ENCODE measurements at regions not wholly inside any gene's neighbourhood (a gene's known extent, or its start where the extent isn't known, plus 50 kb on each side); places are given as distances from the start of the nearest gene placed in this dataset.

DNA sequence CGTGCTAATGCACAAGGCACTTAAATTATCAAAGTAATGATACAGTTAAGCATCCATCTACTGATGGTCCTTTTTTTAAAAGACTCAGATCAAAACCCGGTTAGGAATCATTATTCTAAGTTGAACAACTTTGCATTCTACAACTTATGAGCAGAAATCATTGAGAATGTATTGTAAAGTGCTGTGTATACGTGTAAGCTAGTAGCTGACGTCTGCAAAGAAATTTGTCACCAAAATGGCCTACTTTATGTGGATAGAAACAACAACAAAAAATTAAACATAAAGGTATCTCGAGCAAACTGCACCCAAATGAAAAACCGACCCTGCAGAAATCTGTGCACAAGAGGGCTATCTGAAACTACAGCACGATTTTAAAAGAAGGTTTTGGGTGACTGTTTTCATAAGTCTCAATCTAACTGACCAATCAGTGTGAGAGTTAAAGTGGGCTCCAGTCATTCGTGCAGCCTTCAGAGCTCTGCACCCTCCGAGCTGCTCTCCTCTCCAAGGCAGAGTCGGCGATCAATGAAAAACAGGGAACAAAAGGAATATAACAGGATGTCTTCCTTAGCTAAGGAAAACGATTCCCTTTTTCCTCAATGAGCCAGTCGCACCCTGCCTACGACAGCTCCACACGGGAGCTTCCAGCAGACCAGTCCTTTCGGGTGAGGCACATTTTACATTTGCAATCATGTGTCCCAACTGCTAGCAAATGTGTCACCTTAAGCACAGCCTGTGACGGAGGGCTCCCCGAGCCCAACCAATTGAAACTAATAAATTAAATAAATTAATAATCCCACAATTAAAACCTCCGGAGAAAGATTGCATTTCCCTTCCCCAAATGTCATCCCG lies 200.7 kb upstream of the FOXN3 start:
- TF ChIP-seq CTCF (IDR thresholded peaks at IDR 0.05) (no peak), POLR2A (IDR thresholded peaks at IDR 0.05) (no peak)
- Histone ChIP-seq H3K27me3 (no peaks in the 10 kb centered on the region), H3K36me3 (no peaks in the 10 kb centered on the region), H3K27ac (peak overlapping the region; percentile 84 to 90 (median 89)), H3K4me1 (peaks cover 0 to 20% (median 5%) of the 10 kb centered on the region in 4 donors), H3K4me3 (peak overlapping the region; percentile 56 to 70 (median 64)), H3K9me3 (no peaks in the 10 kb centered on the region)
- WGBS (ENCODE audit: insufficient coverage, low coverage, low lambda C conversion rate, missing lambda C conversion rate), result under 1% methylated on average over 20 of the region's 20 CpGs
- intact Hi-C loops (cut with DNase I), result no loop called here
- ATAC-seq, result peak; percentile 45 to 65 (median 54)
- DNase-seq, result peak in 1 of 3 donors; percentile 41

DNA sequence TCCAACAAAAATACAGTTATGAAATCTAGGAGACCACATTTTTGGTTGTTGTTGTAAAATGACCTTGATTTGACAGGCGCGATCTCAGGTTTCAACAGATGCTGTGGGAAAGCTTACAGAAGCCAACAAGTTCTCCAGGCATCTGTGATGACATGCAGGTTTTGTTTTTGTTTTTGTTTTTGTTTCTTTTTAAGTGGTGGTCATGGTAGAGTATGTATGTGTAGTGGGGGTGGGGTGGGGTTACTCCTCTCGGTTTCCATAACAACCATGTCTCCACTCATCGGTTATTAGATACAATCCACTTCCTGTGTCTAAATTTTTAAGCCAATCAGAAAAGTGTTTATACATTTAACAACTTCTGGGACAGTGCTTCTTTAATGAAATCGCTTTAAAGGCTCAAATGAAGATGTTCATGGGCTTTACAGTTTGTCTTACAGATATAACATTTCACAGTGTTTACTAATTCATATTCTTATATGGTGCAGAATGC lies 199.9 kb upstream of the FOXN3 start:
- Histone ChIP-seq H3K4me1 (peaks cover 0 to 20% (median 5%) of the 10 kb centered on the region in 4 donors), H3K27me3 (no peaks in the 10 kb centered on the region), H3K9me3 (no peaks in the 10 kb centered on the region), H3K27ac (peak overlapping the region in 2 of 3 donors; percentile 89 to 90), H3K4me3 (no peak overlapping the region), H3K36me3 (no peaks in the 10 kb centered on the region)
- 9% methylated on average over 5 of the region's 5 CpGs for WGBS (ENCODE audit: insufficient coverage, low coverage, low lambda C conversion rate, missing lambda C conversion rate)
- ATAC-seq, result no peak
- intact Hi-C loops (cut with DNase I), result no loop called here
- no peak for DNase-seq
- TF ChIP-seq CTCF (IDR thresholded peaks at IDR 0.05) (no peak), POLR2A (IDR thresholded peaks at IDR 0.05) (no peak)

DNA sequence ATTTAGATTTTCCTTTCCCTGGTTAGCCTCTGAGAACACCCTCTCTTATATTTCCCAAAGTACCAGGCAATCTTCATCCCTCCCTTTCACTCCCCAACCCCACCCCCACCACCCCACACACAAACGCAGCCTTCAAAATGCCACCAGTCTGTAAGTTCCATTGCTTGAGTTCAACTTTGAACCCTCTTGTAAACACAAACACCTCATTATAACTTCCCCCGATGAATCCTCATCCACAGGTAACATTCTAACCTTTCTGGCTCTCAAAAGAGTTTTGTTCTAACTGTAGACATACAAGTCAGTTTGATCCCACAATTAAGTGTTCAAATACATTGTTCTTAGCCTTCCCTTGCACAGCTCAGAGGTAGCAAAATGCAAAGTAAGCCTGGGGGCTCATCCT lies 199.4 kb upstream of the FOXN3 start:
- WGBS (ENCODE audit: insufficient coverage, low coverage, low lambda C conversion rate, missing lambda C conversion rate), result 8% methylated on average over 2 of the region's 2 CpGs
- H3K27ac ChIP-seq, result peak overlapping the region in 2 of 3 donors; percentile 89 to 90
- H3K4me1 ChIP-seq, result peaks cover 0 to 20% (median 5%) of the 10 kb centered on the region in 4 donors
- intact Hi-C loops (cut with DNase I), result no loop called here
- DNase-seq, result no peak
- no peaks in the 10 kb centered on the region for H3K9me3 ChIP-seq
- TF ChIP-seq POLR2A (IDR thresholded peaks at IDR 0.05) (no peak), CTCF (IDR thresholded peaks at IDR 0.05) (no peak)
- no peak for ATAC-seq
- H3K27me3 ChIP-seq, result no peaks in the 10 kb centered on the region
- no peaks in the 10 kb centered on the region for H3K36me3 ChIP-seq
- H3K4me3 ChIP-seq, result no peak overlapping the region

GRCh38 chr14:89615421-89615820 lies 198.4 kb upstream of the FOXN3 start:
- Histone ChIP-seq H3K27ac (no peak overlapping the region), H3K36me3 (no peaks in the 10 kb centered on the region), H3K4me1 (peaks cover 0 to 20% (median 5%) of the 10 kb centered on the region in 4 donors), H3K27me3 (no peaks in the 10 kb centered on the region), H3K4me3 (no peak overlapping the region), H3K9me3 (no peaks in the 10 kb centered on the region)
- DNase-seq, result no peak
- intact Hi-C loops (cut with DNase I), result no loop called here
- no peak for TF ChIP-seq CTCF (IDR thresholded peaks at IDR 0.05)
- TF ChIP-seq POLR2A (IDR thresholded peaks at IDR 0.05), result no peak
- peak in 1 of 4 donors; percentile 4 for ATAC-seq
- 55% methylated on average over 3 of the region's 3 CpGs for WGBS (ENCODE audit: insufficient coverage, low coverage, low lambda C conversion rate, missing lambda C conversion rate)

All from right lobe of liver (tissue), 6 donors.